WERI-Rb-1 (cell line): ENCODE measurements at regions not wholly inside any gene's neighbourhood (a gene's known extent, or its start where the extent isn't known, plus 50 kb on each side); places are given as distances from the start of the nearest gene placed in this dataset.

Experiments
- DNase-seq: peaks from one replicate; pipeline ENCODE4 v3.0.0-alpha.2; 2020
- H3K27ac ChIP-seq: fragments of 250-450 bp; sonication (Bioruptor Pico); 2 replicates; pipeline ENCODE4 v1.5.1; 2020; ENCODE audit warnings: mild to moderate bottlenecking, moderate library complexity
- H3K27me3 ChIP-seq: fragments of 250-450 bp; sonication (Bioruptor Pico); 2 replicates; pipeline ENCODE4 v1.5.1; 2021; ENCODE audit warnings: mild to moderate bottlenecking, low read depth, moderate library complexity; ENCODE audit not compliant: insufficient read depth, severe bottlenecking
- H3K36me3 ChIP-seq: fragments of 250-450 bp; sonication (Bioruptor Pico); 2 replicates; pipeline ENCODE4 v1.5.1; 2020; ENCODE audit warnings: mild to moderate bottlenecking, moderate library complexity
- H3K4me3 ChIP-seq: 2 replicates; pipeline ENCODE4 v1.5.1; 2011; ENCODE audit warnings: low read depth, mild to moderate bottlenecking, control low read depth, low read length
- H3K9me3 ChIP-seq: fragments of 250-450 bp; sonication (Bioruptor Pico); 2 replicates; pipeline ENCODE4 v1.5.1; 2021; ENCODE audit warnings: mild to moderate bottlenecking, moderate library complexity; ENCODE audit not compliant: severe bottlenecking
- TF ChIP-seq, protein P1 (sequence below): IDR thresholded peaks from 2 replicates; pipeline ENCODE4 v1.5.1; 2011; ENCODE audit warnings: low read depth, mild to moderate bottlenecking, control low read depth, inconsistent platforms, low read length

GRCh38 chr15:96553931-96554330 lies 223.4 kb downstream of the NR2F2 start:
- Histone ChIP-seq H3K4me3 (no peak overlapping the region), H3K27ac (no peak overlapping the region), H3K27me3 (peaks cover 27% of the 10 kb centered on the region), H3K9me3 (no peaks in the 10 kb centered on the region), H3K36me3 (no peaks in the 10 kb centered on the region)
- TF ChIP-seq, protein P1, sequence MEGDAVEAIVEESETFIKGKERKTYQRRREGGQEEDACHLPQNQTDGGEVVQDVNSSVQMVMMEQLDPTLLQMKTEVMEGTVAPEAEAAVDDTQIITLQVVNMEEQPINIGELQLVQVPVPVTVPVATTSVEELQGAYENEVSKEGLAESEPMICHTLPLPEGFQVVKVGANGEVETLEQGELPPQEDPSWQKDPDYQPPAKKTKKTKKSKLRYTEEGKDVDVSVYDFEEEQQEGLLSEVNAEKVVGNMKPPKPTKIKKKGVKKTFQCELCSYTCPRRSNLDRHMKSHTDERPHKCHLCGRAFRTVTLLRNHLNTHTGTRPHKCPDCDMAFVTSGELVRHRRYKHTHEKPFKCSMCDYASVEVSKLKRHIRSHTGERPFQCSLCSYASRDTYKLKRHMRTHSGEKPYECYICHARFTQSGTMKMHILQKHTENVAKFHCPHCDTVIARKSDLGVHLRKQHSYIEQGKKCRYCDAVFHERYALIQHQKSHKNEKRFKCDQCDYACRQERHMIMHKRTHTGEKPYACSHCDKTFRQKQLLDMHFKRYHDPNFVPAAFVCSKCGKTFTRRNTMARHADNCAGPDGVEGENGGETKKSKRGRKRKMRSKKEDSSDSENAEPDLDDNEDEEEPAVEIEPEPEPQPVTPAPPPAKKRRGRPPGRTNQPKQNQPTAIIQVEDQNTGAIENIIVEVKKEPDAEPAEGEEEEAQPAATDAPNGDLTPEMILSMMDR: no peak
- no peak for DNase-seq

DNA sequence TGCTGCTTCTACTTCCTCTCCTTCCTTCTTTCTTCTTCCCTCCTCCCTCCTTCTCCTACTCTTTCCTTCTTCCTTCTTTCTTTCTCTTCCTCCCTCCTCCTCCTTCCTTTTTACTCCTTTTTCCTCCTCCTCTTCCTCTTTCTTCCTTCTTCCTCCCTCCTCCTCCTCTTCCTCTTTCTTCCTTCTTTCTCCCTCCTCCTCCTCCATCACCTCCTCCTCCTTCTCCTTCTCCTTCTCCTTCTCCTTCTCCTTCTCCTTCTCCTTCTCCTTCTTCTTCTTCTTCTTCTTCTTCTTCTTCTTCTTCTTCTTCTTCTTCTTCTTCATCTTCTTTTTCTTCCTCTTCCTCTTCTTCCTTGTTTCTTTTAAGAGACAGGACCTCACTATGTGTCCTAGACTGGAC lies 224.0 kb downstream of the NR2F2 start:
- DNase-seq: no peak
- Histone ChIP-seq H3K36me3 (no peaks in the 10 kb centered on the region), H3K9me3 (no peaks in the 10 kb centered on the region), H3K27ac (no peak overlapping the region), H3K4me3 (no peak overlapping the region), H3K27me3 (peaks cover 27% of the 10 kb centered on the region)
- TF ChIP-seq, protein P1: no peak

DNA sequence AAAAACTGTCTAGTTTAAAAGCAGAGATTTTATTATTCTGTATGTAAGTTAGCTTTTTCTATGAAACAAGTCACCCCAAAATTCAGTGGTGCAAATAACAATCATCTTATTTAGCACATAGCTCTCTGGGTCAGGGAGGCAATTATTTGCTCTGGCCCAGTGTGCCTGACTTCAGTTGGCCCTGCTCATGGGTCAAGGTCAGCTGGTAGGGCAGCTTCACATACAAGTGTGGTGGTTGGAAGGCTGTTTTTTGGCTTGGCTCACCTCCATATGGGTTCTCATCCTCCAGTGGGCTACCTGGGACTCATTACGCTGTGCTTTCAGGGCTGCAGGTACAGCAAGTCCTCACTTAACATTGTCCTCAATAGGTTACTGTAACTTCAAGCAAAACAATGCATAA lies 228.6 kb downstream of the NR2F2 start:
- Histone ChIP-seq H3K9me3 (no peaks in the 10 kb centered on the region), H3K27me3 (peaks cover 12% of the 10 kb centered on the region), H3K27ac (no peak overlapping the region), H3K36me3 (no peaks in the 10 kb centered on the region), H3K4me3 (no peak overlapping the region)
- DNase-seq: no peak
- TF ChIP-seq, protein P1: no peak

- DNase-seq: no peak
- H3K27ac ChIP-seq: no peak overlapping the region
- TF ChIP-seq, protein P1: no peak
- H3K36me3 ChIP-seq: no peaks in the 10 kb centered on the region
- peaks cover 15% of the 10 kb centered on the region for H3K27me3 ChIP-seq
- no peak overlapping the region for H3K4me3 ChIP-seq
- no peaks in the 10 kb centered on the region for H3K9me3 ChIP-seq
Measured at GRCh38 chr15:96559631-96560030, 229.1 kb downstream of the NR2F2 start.

DNA sequence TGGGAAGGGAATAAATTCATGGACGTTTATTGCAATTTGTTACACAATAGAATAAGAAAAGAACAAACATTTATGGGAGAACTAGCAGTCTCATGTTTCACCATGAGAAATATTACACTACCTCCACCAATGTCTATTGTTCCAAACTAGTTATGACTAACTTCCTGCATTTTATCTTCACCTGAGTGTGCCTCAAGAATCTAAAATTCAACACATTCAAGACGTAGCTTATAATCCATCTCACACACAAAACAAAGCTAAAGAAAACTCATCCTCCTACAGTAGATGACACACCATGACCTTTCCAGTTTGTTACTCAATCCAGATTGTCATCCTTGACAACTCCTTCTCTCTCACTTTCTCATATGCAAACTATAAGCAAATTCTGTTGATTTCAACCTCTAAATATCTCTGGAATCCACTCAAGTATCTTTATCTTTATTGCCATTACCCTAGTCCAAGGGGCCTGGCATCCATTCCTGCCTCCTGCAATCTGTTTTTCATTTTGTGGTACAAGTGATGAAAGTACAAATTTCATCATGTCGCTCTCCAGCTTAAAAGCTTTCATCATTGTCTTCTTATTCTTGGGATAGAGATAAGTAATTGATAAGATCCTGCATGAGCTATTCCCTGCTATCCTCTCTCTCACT lies 229.9 kb downstream of the NR2F2 start:
- Histone ChIP-seq H3K27ac (no peak overlapping the region), H3K27me3 (peaks cover 15% of the 10 kb centered on the region), H3K4me3 (no peak overlapping the region), H3K36me3 (no peaks in the 10 kb centered on the region), H3K9me3 (no peaks in the 10 kb centered on the region)
- DNase-seq: no peak
- TF ChIP-seq, protein P1: no peak

GRCh38 chr15:96561593-96561992 lies 231.1 kb downstream of the NR2F2 start:
- TF ChIP-seq, protein P1: no peak
- no peaks in the 10 kb centered on the region for H3K36me3 ChIP-seq

More at GRCh38 chr15:96561593-96561992, 231.1 kb downstream of the NR2F2 start:
- no peak for DNase-seq
- Histone ChIP-seq H3K27me3 (peaks cover 15% of the 10 kb centered on the region), H3K9me3 (no peaks in the 10 kb centered on the region), H3K27ac (no peak overlapping the region), H3K4me3 (no peak overlapping the region)
